ENCODE measurements at regions not wholly inside any gene's neighbourhood (a gene's known extent, or its start where the extent isn't known, plus 50 kb on each side); places are given as distances from the start of the nearest gene placed in this dataset.
"Not testable (repeated sequence)": the region's sequence is repeated elsewhere in the genome, so short reads cannot be mapped to it uniquely, and the experiment has no call there.

DNA sequence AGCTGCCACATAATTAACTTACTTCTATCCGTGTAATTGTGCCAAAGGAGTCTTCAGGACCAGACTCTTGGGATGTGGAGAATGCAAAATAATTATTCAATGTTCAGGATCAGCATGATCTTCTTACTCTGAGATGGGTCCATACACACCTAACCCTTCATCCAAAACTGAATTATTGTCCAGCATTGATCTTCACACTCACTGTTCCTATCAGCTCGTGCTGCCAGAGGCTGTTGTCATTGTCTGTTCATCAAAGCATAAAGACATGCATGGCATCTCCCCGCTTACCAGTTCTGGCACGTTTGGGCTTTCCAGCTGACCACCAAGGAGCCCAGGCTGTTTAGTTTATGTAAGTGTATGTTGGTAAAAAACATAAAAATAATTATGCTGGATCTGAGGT, 1090.7 kb downstream of the DNAJB9 start:
- no peak for DNase-seq (ENCODE audit: low read depth in 6 of 9, low spot score in 9 of 9)
- WGBS = 84% methylated on average over 4 of the region's 4 CpGs
- Histone ChIP-seq H3K9me3 (ENCODE audit: control insufficient read depth in 2 of 2, insufficient read depth in 1 of 2, low read length in 1 of 2) (no peaks in the 10 kb centered on the region), H3K4me1 (ENCODE audit: control insufficient read depth in 2 of 2, insufficient read depth in 2 of 2, low read length in 2 of 2) (no peaks in the 10 kb centered on the region), H3K36me3 (ENCODE audit: control insufficient read depth in 2 of 2, insufficient read depth in 2 of 2, low read length in 1 of 2) (no peaks in the 10 kb centered on the region), H3K4me3 (ENCODE audit: low read length in 2 of 2) (no peak overlapping the region), H3K27me3 (ENCODE audit: control insufficient read depth in 2 of 2, insufficient read depth in 1 of 2, low read length in 1 of 2) (no peaks in the 10 kb centered on the region), H3K27ac (ENCODE audit: low read depth in 1 of 2, low read length in 1 of 2) (no peak overlapping the region)

DNA sequence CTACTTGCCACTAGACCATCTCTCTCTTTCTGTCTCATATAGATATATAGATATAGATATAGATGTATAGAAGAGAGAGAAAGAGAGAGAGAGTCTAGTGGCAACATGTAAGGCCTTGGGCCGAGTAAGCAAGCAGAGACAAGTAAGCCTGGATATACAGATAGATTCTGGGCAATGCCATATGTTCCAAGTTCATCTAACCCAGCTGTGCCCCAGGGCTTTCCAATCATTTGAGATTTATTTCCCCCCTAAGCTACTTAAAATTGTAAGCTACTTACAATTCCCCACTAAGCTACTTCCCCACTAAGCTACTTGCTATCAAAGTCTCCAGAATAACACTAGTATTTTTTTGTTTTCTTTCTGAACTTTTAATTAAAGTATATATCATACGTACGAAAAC, 1094.1 kb downstream of the DNAJB9 start:
- no peaks in the 10 kb centered on the region for H3K27me3 ChIP-seq (ENCODE audit: control insufficient read depth in 2 of 2, insufficient read depth in 1 of 2, low read length in 1 of 2)
- H3K9me3 ChIP-seq (ENCODE audit: control insufficient read depth in 2 of 2, insufficient read depth in 1 of 2, low read length in 1 of 2) = no peaks in the 10 kb centered on the region
- no peak overlapping the region for H3K4me3 ChIP-seq (ENCODE audit: low read length in 2 of 2)
- H3K4me1 ChIP-seq (ENCODE audit: control insufficient read depth in 2 of 2, insufficient read depth in 2 of 2, low read length in 2 of 2) = no peaks in the 10 kb centered on the region
- no peak overlapping the region for H3K27ac ChIP-seq (ENCODE audit: low read depth in 1 of 2, low read length in 1 of 2)
- no peak for DNase-seq (ENCODE audit: low read depth in 6 of 9, low spot score in 9 of 9)
- 90% methylated on average over 3 of the region's 3 CpGs for WGBS
- H3K36me3 ChIP-seq (ENCODE audit: control insufficient read depth in 2 of 2, insufficient read depth in 2 of 2, low read length in 1 of 2) = no peaks in the 10 kb centered on the region

DNA sequence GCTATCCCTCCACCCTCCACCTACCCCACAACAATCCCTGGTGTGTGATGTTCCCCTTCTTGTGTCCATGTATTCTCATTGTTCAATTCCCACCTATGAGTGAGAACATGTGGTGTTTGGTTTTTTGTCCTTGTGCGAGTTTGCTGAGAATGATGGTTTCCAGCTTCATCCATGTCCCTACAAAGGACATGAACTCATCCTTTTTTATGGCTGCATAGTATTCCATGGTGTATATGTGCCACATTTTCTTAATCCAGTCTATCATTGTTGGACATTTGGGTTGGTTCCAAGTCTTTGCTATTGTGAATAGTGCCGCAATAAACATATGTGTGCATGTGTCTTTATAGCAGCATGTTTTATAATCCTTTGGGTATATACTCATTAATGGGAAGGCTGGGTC, 1117.6 kb downstream of the DNAJB9 start:
- not testable (repeated sequence) for H3K36me3 ChIP-seq (ENCODE audit: control insufficient read depth in 2 of 2, insufficient read depth in 2 of 2, low read length in 1 of 2); H3K4me3 ChIP-seq (ENCODE audit: low read length in 2 of 2); H3K27me3 ChIP-seq (ENCODE audit: control insufficient read depth in 2 of 2, insufficient read depth in 1 of 2, low read length in 1 of 2); H3K4me1 ChIP-seq (ENCODE audit: control insufficient read depth in 2 of 2, insufficient read depth in 2 of 2, low read length in 2 of 2); DNase-seq (ENCODE audit: low read depth in 6 of 9, low spot score in 9 of 9); H3K27ac ChIP-seq (ENCODE audit: low read depth in 1 of 2, low read length in 1 of 2); H3K9me3 ChIP-seq (ENCODE audit: control insufficient read depth in 2 of 2, insufficient read depth in 1 of 2, low read length in 1 of 2)
- WGBS = 96% methylated on average over 2 of the region's 2 CpGs

DNA sequence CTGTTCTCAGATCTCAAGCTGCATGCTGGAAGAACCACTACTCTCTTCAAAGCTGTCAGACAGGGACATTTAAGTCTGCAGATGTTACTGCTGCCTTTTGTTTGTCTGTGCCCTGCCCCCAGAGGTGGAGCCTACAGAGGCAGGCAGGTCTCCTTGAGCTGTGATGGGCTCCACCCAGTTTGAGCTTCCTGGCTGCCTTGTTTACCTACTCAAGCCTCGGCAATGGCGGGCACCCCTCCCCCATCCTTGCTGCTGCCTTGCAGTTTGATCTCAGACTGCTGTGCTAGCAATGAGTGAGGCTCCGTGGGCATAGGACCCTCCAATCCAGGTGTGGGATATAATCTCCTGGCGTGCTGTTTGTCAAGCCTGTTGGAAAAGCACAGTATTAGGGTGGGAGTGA, 1122.9 kb downstream of the DNAJB9 start:
- H3K27ac ChIP-seq (ENCODE audit: low read depth in 1 of 2, low read length in 1 of 2); H3K4me3 ChIP-seq (ENCODE audit: low read length in 2 of 2); H3K27me3 ChIP-seq (ENCODE audit: control insufficient read depth in 2 of 2, insufficient read depth in 1 of 2, low read length in 1 of 2); H3K9me3 ChIP-seq (ENCODE audit: control insufficient read depth in 2 of 2, insufficient read depth in 1 of 2, low read length in 1 of 2); DNase-seq (ENCODE audit: low read depth in 6 of 9, low spot score in 9 of 9); H3K36me3 ChIP-seq (ENCODE audit: control insufficient read depth in 2 of 2, insufficient read depth in 2 of 2, low read length in 1 of 2); H3K4me1 ChIP-seq (ENCODE audit: control insufficient read depth in 2 of 2, insufficient read depth in 2 of 2, low read length in 2 of 2): not testable (repeated sequence)
- WGBS = 76% methylated on average over 4 of the region's 4 CpGs

- DNase-seq (ENCODE audit: low read depth in 6 of 9, low spot score in 9 of 9) = no peak
- H3K4me3 ChIP-seq (ENCODE audit: low read length in 2 of 2) = no peak overlapping the region
- H3K36me3 ChIP-seq (ENCODE audit: control insufficient read depth in 2 of 2, insufficient read depth in 2 of 2, low read length in 1 of 2) = no peaks in the 10 kb centered on the region
- no peaks in the 10 kb centered on the region for H3K27me3 ChIP-seq (ENCODE audit: control insufficient read depth in 2 of 2, insufficient read depth in 1 of 2, low read length in 1 of 2)
- H3K27ac ChIP-seq (ENCODE audit: low read depth in 1 of 2, low read length in 1 of 2) = no peak overlapping the region
- 78% methylated on average over 4 of the region's 4 CpGs for WGBS
- H3K4me1 ChIP-seq (ENCODE audit: control insufficient read depth in 2 of 2, insufficient read depth in 2 of 2, low read length in 2 of 2) = no peaks in the 10 kb centered on the region
- H3K9me3 ChIP-seq (ENCODE audit: control insufficient read depth in 2 of 2, insufficient read depth in 1 of 2, low read length in 1 of 2) = peaks cover 0 to 7% of the 10 kb centered on the region in 2 donors
These were observed 1124.7 kb downstream of the DNAJB9 start for GRCh38 chr7:109694149-109695071.

GRCh38 chr7:109695419-109695818, 1125.7 kb downstream of the DNAJB9 start:
- H3K27me3 ChIP-seq (ENCODE audit: control insufficient read depth in 2 of 2, insufficient read depth in 1 of 2, low read length in 1 of 2) = no peaks in the 10 kb centered on the region
- H3K36me3 ChIP-seq (ENCODE audit: control insufficient read depth in 2 of 2, insufficient read depth in 2 of 2, low read length in 1 of 2) = no peaks in the 10 kb centered on the region
- no peak overlapping the region for H3K27ac ChIP-seq (ENCODE audit: low read depth in 1 of 2, low read length in 1 of 2)
- peaks cover 0 to 7% of the 10 kb centered on the region in 2 donors for H3K9me3 ChIP-seq (ENCODE audit: control insufficient read depth in 2 of 2, insufficient read depth in 1 of 2, low read length in 1 of 2)
- no peaks in the 10 kb centered on the region for H3K4me1 ChIP-seq (ENCODE audit: control insufficient read depth in 2 of 2, insufficient read depth in 2 of 2, low read length in 2 of 2)
- H3K4me3 ChIP-seq (ENCODE audit: low read length in 2 of 2) = no peak overlapping the region
- DNase-seq (ENCODE audit: low read depth in 6 of 9, low spot score in 9 of 9) = no peak

GRCh38 chr7:109696723-109697122, 1127.0 kb downstream of the DNAJB9 start:
- 94% methylated on average over 1 of the region's 1 CpG for WGBS
- Histone ChIP-seq H3K9me3 (ENCODE audit: control insufficient read depth in 2 of 2, insufficient read depth in 1 of 2, low read length in 1 of 2) (peaks cover 0 to 7% of the 10 kb centered on the region in 2 donors), H3K4me1 (ENCODE audit: control insufficient read depth in 2 of 2, insufficient read depth in 2 of 2, low read length in 2 of 2) (no peaks in the 10 kb centered on the region), H3K4me3 (ENCODE audit: low read length in 2 of 2) (no peak overlapping the region), H3K27me3 (ENCODE audit: control insufficient read depth in 2 of 2, insufficient read depth in 1 of 2, low read length in 1 of 2) (no peaks in the 10 kb centered on the region), H3K36me3 (ENCODE audit: control insufficient read depth in 2 of 2, insufficient read depth in 2 of 2, low read length in 1 of 2) (no peaks in the 10 kb centered on the region), H3K27ac (ENCODE audit: low read depth in 1 of 2, low read length in 1 of 2) (no peak overlapping the region)
- no peak for DNase-seq (ENCODE audit: low read depth in 6 of 9, low spot score in 9 of 9)

GRCh38 chr7:109699661-109700060, 1130.0 kb downstream of the DNAJB9 start:
- H3K27ac ChIP-seq (ENCODE audit: low read depth in 1 of 2, low read length in 1 of 2) = no peak overlapping the region
- whole genome bisulfite sequencing = 92% methylated on average over 3 of the region's 3 CpGs
- no peaks in the 10 kb centered on the region for H3K4me1 ChIP-seq (ENCODE audit: control insufficient read depth in 2 of 2, insufficient read depth in 2 of 2, low read length in 2 of 2)
- DNase-seq (ENCODE audit: low read depth in 6 of 9, low spot score in 9 of 9) = no peak
- H3K9me3 ChIP-seq (ENCODE audit: control insufficient read depth in 2 of 2, insufficient read depth in 1 of 2, low read length in 1 of 2) = no peaks in the 10 kb centered on the region
- H3K4me3 ChIP-seq (ENCODE audit: low read length in 2 of 2) = no peak overlapping the region
- H3K27me3 ChIP-seq (ENCODE audit: control insufficient read depth in 2 of 2, insufficient read depth in 1 of 2, low read length in 1 of 2) = no peaks in the 10 kb centered on the region
- no peaks in the 10 kb centered on the region for H3K36me3 ChIP-seq (ENCODE audit: control insufficient read depth in 2 of 2, insufficient read depth in 2 of 2, low read length in 1 of 2)

GRCh38 chr7:109713366-109713765, 1143.7 kb downstream of the DNAJB9 start:
- Histone ChIP-seq H3K4me3 (ENCODE audit: low read length in 2 of 2) (no peak overlapping the region), H3K27ac (ENCODE audit: low read depth in 1 of 2, low read length in 1 of 2) (no peak overlapping the region), H3K36me3 (ENCODE audit: control insufficient read depth in 2 of 2, insufficient read depth in 2 of 2, low read length in 1 of 2) (no peaks in the 10 kb centered on the region), H3K27me3 (ENCODE audit: control insufficient read depth in 2 of 2, insufficient read depth in 1 of 2, low read length in 1 of 2) (no peaks in the 10 kb centered on the region), H3K4me1 (ENCODE audit: control insufficient read depth in 2 of 2, insufficient read depth in 2 of 2, low read length in 2 of 2) (no peaks in the 10 kb centered on the region), H3K9me3 (ENCODE audit: control insufficient read depth in 2 of 2, insufficient read depth in 1 of 2, low read length in 1 of 2) (no peaks in the 10 kb centered on the region)
- WGBS = 98% methylated on average over 1 of the region's 1 CpG
- no peak for DNase-seq (ENCODE audit: low read depth in 6 of 9, low spot score in 9 of 9)
